ENCODE measurements at regions not wholly inside any gene's neighbourhood (a gene's known extent, or its start where the extent isn't known, plus 50 kb on each side); places are given as distances from the start of the nearest gene placed in this dataset.

- TF ChIP-seq GATA2 (IDR thresholded peaks at IDR 0.05; ENCODE audit: low read depth, low read length) (no peak), GATA3 (IDR thresholded peaks at IDR 0.05; ENCODE audit: low read depth, low read length) (no peak)
Observed at GRCh38 chr5:14983666-14984441, 112.3 kb upstream of the ANKH start.
